Adipocyte (in vitro differentiated cells): ENCODE measurements at regions not wholly inside any gene's neighbourhood (a gene's known extent, or its start where the extent isn't known, plus 50 kb on each side); places are given as distances from the start of the nearest gene placed in this dataset.
"Not testable (repeated sequence)": the region's sequence is repeated elsewhere in the genome, so short reads cannot be mapped to it uniquely, and the experiment has no call there.

ENCODE experiments used
- DNase-seq: peaks from one replicate; pipeline ENCODE4 v3.0.0-alpha.2; 2015; ENCODE audit warnings: low read depth
- H3K27me3 ChIP-seq: replicated peaks from 2 replicates; pipeline ENCODE4 v1.7.0; 2013; ENCODE audit warnings: mild to moderate bottlenecking, low read length, moderate library complexity; ENCODE audit not compliant: control insufficient read depth, insufficient read depth
- H3K36me3 ChIP-seq: 2 replicates; pipeline ENCODE4 v1.7.0; 2013; ENCODE audit warnings: low read length, mild to moderate bottlenecking, moderate library complexity; ENCODE audit not compliant: control insufficient read depth, insufficient read depth, severe bottlenecking
- H3K4me1 ChIP-seq: 2 replicates; pipeline ENCODE4 v1.7.0; 2013; ENCODE audit warnings: mild to moderate bottlenecking, low read length, moderate library complexity; ENCODE audit not compliant: control insufficient read depth, insufficient read depth
- H3K4me3 ChIP-seq: 2 replicates; pipeline ENCODE4 v1.7.0; 2013; ENCODE audit warnings: mild to moderate bottlenecking, low read length, moderate library complexity
- H3K9ac ChIP-seq: 2 replicates; pipeline ENCODE4 v1.7.0; 2013; ENCODE audit warnings: mild to moderate bottlenecking, low read length, moderate library complexity
- H3K9me3 ChIP-seq: 2 replicates; pipeline ENCODE4 v1.7.0; 2013; ENCODE audit warnings: mild to moderate bottlenecking, low read length, moderate library complexity; ENCODE audit not compliant: control insufficient read depth

- no peaks in the 10 kb centered on the region for H3K36me3 ChIP-seq
- peaks cover 7% of the 10 kb centered on the region for H3K9me3 ChIP-seq
- H3K4me3 ChIP-seq, result no peak overlapping the region
- DNase-seq, result no peak
- H3K9ac ChIP-seq, result no peak overlapping the region
- no peaks in the 10 kb centered on the region for H3K27me3 ChIP-seq
- H3K4me1 ChIP-seq, result peaks cover 14% of the 10 kb centered on the region
Observed at GRCh38 chr12:114850661-114851275, 166.8 kb upstream of the TBX3 start.

- Histone ChIP-seq H3K9ac (no peak overlapping the region), H3K27me3 (peaks cover 4% of the 10 kb centered on the region), H3K4me3 (no peak overlapping the region), H3K36me3 (no peaks in the 10 kb centered on the region), H3K9me3 (no peaks in the 10 kb centered on the region), H3K4me1 (peaks cover 14% of the 10 kb centered on the region)
- DNase-seq, result peak; percentile 83
Observed at GRCh38 chr12:114848666-114849065, 164.7 kb upstream of the TBX3 start.

- Histone ChIP-seq H3K36me3 (no peaks in the 10 kb centered on the region), H3K4me3 (no peak overlapping the region), H3K4me1 (peaks cover 14% of the 10 kb centered on the region), H3K9me3 (no peaks in the 10 kb centered on the region), H3K27me3 (peaks cover 4% of the 10 kb centered on the region), H3K9ac (no peak overlapping the region)
- no peak for DNase-seq
Observed at GRCh38 chr12:114847441-114848035, 163.6 kb upstream of the TBX3 start.

- DNase-seq, result no peak
- H3K4me1 ChIP-seq, result peaks cover 14% of the 10 kb centered on the region
- H3K27me3 ChIP-seq, result peaks cover 4% of the 10 kb centered on the region
- no peak overlapping the region for H3K4me3 ChIP-seq
- H3K36me3 ChIP-seq, result no peaks in the 10 kb centered on the region
- no peak overlapping the region for H3K9ac ChIP-seq
- no peaks in the 10 kb centered on the region for H3K9me3 ChIP-seq
Observed at GRCh38 chr12:114846771-114847170, 162.8 kb upstream of the TBX3 start.

- no peaks in the 10 kb centered on the region for H3K36me3 ChIP-seq
- no peak overlapping the region for H3K9ac ChIP-seq
- H3K9me3 ChIP-seq, result no peaks in the 10 kb centered on the region
- DNase-seq, result no peak
- no peaks in the 10 kb centered on the region for H3K4me1 ChIP-seq
- no peak overlapping the region for H3K4me3 ChIP-seq
- H3K27me3 ChIP-seq, result peaks cover 4% of the 10 kb centered on the region
Observed at GRCh38 chr12:114841557-114842251, 157.7 kb upstream of the TBX3 start.

GRCh38 chr12:114838480-114838879 lies 154.5 kb upstream of the TBX3 start:
- DNase-seq, result no peak
- Histone ChIP-seq H3K4me1 (peaks cover 8% of the 10 kb centered on the region), H3K9ac (no peak overlapping the region), H3K4me3 (no peak overlapping the region), H3K9me3 (peaks cover 7% of the 10 kb centered on the region), H3K27me3 (no peaks in the 10 kb centered on the region), H3K36me3 (no peaks in the 10 kb centered on the region)

GRCh38 chr12:114836609-114837008 lies 152.6 kb upstream of the TBX3 start:
- no peak for DNase-seq
- H3K9me3 ChIP-seq, result peaks cover 7% of the 10 kb centered on the region
- H3K9ac ChIP-seq, result no peak overlapping the region
- H3K27me3 ChIP-seq, result no peaks in the 10 kb centered on the region
- H3K4me3 ChIP-seq, result no peak overlapping the region
- H3K36me3 ChIP-seq, result no peaks in the 10 kb centered on the region
- peaks cover 8% of the 10 kb centered on the region for H3K4me1 ChIP-seq

- Histone ChIP-seq H3K4me1 (peaks cover 8% of the 10 kb centered on the region), H3K4me3 (no peak overlapping the region), H3K9ac (no peak overlapping the region), H3K36me3 (no peaks in the 10 kb centered on the region), H3K9me3 (peaks cover 7% of the 10 kb centered on the region), H3K27me3 (no peaks in the 10 kb centered on the region)
- DNase-seq, result peak; percentile 53
Observed at GRCh38 chr12:114835031-114835430, 151.1 kb upstream of the TBX3 start.

GRCh38 chr12:114834621-114835020 lies 150.6 kb upstream of the TBX3 start:
- Histone ChIP-seq H3K4me3 (no peak overlapping the region), H3K9me3 (peaks cover 7% of the 10 kb centered on the region), H3K9ac (no peak overlapping the region), H3K36me3 (no peaks in the 10 kb centered on the region), H3K4me1 (peaks cover 8% of the 10 kb centered on the region), H3K27me3 (no peaks in the 10 kb centered on the region)
- DNase-seq, result peak; percentile 19

GRCh38 chr12:114829833-114830232 lies 145.9 kb upstream of the TBX3 start:
- H3K9me3 ChIP-seq, result no peaks in the 10 kb centered on the region
- no peak for DNase-seq
- no peak overlapping the region for H3K4me3 ChIP-seq
- no peaks in the 10 kb centered on the region for H3K27me3 ChIP-seq
- H3K4me1 ChIP-seq, result peaks cover 4% of the 10 kb centered on the region
- H3K9ac ChIP-seq, result no peak overlapping the region
- H3K36me3 ChIP-seq, result no peaks in the 10 kb centered on the region

- not testable (repeated sequence) for H3K4me3 ChIP-seq, H3K9me3 ChIP-seq, H3K27me3 ChIP-seq, H3K9ac ChIP-seq, H3K36me3 ChIP-seq, DNase-seq, H3K4me1 ChIP-seq
Observed at GRCh38 chr12:114829244-114829643, 145.3 kb upstream of the TBX3 start.
